H9 (cell line): ENCODE measurements at regions not wholly inside any gene's neighbourhood (a gene's known extent, or its start where the extent isn't known, plus 50 kb on each side); places are given as distances from the start of the nearest gene placed in this dataset.

Experiments used
- DNase-seq: peaks from one replicate; pipeline ENCODE4 v3.0.0-alpha.2; 2017
- H2AFZ ChIP-seq: one replicate; pipeline ENCODE4 v1.6.1; 2013; ENCODE audit warnings: mild to moderate bottlenecking, low read length, control low read depth, moderate library complexity
- H2AK5ac ChIP-seq: 2 replicates; pipeline ENCODE4 v1.6.1; 2013; ENCODE audit warnings: low read length, control low read depth, mixed read lengths; ENCODE audit not compliant: insufficient read length
- H2BK120ac ChIP-seq: one replicate; pipeline ENCODE4 v1.6.1; 2013; ENCODE audit warnings: low read depth, mild to moderate bottlenecking, low read length, control low read depth, inconsistent platforms; ENCODE audit not compliant: poor library complexity, severe bottlenecking
- H2BK12ac ChIP-seq: 2 replicates; pipeline ENCODE4 v1.6.1; 2013; ENCODE audit warnings: low read length, control low read depth, mixed read lengths, low read depth; ENCODE audit not compliant: insufficient read length
- H2BK15ac ChIP-seq: 2 replicates; pipeline ENCODE4 v1.6.1; 2013; ENCODE audit warnings: low read depth, low read length, control low read depth
- H2BK20ac ChIP-seq: one replicate; pipeline ENCODE4 v1.6.1; 2013; ENCODE audit warnings: low read depth, mild to moderate bottlenecking, low read length, control low read depth, inconsistent platforms; ENCODE audit not compliant: poor library complexity, severe bottlenecking
- H2BK5ac ChIP-seq: 2 replicates; pipeline ENCODE4 v1.6.1; 2013; ENCODE audit warnings: low read length, control low read depth, mixed read lengths; ENCODE audit not compliant: insufficient read length
- H3K14ac ChIP-seq: 2 replicates; pipeline ENCODE4 v1.6.1; 2013; ENCODE audit warnings: low read length, control low read depth; ENCODE audit not compliant: insufficient read depth
- H3K18ac ChIP-seq: 2 replicates; pipeline ENCODE4 v1.6.1; 2013; ENCODE audit warnings: low read depth, mild to moderate bottlenecking, mixed read lengths, low read length, control low read depth; ENCODE audit not compliant: insufficient read length
- H3K23ac ChIP-seq: 2 replicates; pipeline ENCODE4 v1.6.1; 2013; ENCODE audit warnings: low read length, control low read depth, mixed read lengths, low read depth; ENCODE audit not compliant: insufficient read length
- H3K23me2 ChIP-seq: 2 replicates; pipeline ENCODE4 v1.6.1; 2013; ENCODE audit warnings: low read depth, mild to moderate bottlenecking, mixed read lengths, low read length, control low read depth; ENCODE audit not compliant: insufficient read length, poor library complexity, severe bottlenecking
- H3K27ac ChIP-seq: 2 replicates; pipeline ENCODE4 v1.5.1; 2013; ENCODE audit warnings: low read length, control low read depth, mixed read lengths, low read depth; ENCODE audit not compliant: insufficient read length
- H3K27me3 ChIP-seq: 2 replicates; pipeline ENCODE4 v1.6.1; 2013; ENCODE audit warnings: low read length, control low read depth, inconsistent platforms; ENCODE audit not compliant: insufficient read depth
- H3K4ac ChIP-seq: 2 replicates; pipeline ENCODE4 v1.6.1; 2013; ENCODE audit warnings: low read depth, mild to moderate bottlenecking, control low read depth, inconsistent platforms, low read length, moderate library complexity
- H3K4me1 ChIP-seq: 2 replicates; pipeline ENCODE4 v1.6.1; 2013; ENCODE audit warnings: low read length, control low read depth, inconsistent platforms; ENCODE audit not compliant: insufficient read depth
- H3K4me2 ChIP-seq: 2 replicates; pipeline ENCODE4 v1.6.1; 2013; ENCODE audit warnings: low read length, control low read depth, mixed read lengths; ENCODE audit not compliant: insufficient read length, insufficient read depth
- H3K56ac ChIP-seq: 2 replicates; pipeline ENCODE4 v1.6.1; 2013; ENCODE audit warnings: low read depth, mild to moderate bottlenecking, mixed read lengths, low read length, control low read depth; ENCODE audit not compliant: insufficient read length
- H3K79me1 ChIP-seq: 2 replicates; pipeline ENCODE4 v1.6.1; 2013; ENCODE audit warnings: low read depth, mild to moderate bottlenecking, moderate library complexity, low read length, control low read depth, inconsistent platforms; ENCODE audit not compliant: insufficient read depth, poor library complexity, severe bottlenecking
- H3K79me2 ChIP-seq: 2 replicates; pipeline ENCODE4 v1.6.1; 2013; ENCODE audit warnings: low read length, control low read depth, inconsistent platforms; ENCODE audit not compliant: insufficient read depth
- H3K9ac ChIP-seq: 2 replicates; pipeline ENCODE4 v1.6.1; 2013; ENCODE audit warnings: low read length, control low read depth, mixed read lengths; ENCODE audit not compliant: insufficient read length; ENCODE audit errors: extremely low read depth
- H3K9me3 ChIP-seq: one replicate; pipeline ENCODE4 v1.6.1; 2013; ENCODE audit warnings: low read depth, low read length, inconsistent platforms; ENCODE audit not compliant: control insufficient read depth
- H3T11ph ChIP-seq: one replicate; pipeline ENCODE4 v1.6.1; 2013; ENCODE audit warnings: mild to moderate bottlenecking, low read length, control low read depth, inconsistent platforms
- H4K20me1 ChIP-seq: one replicate; pipeline ENCODE4 v1.6.1; 2013; ENCODE audit not compliant: control insufficient read depth, insufficient read length, insufficient read depth
- H4K5ac ChIP-seq: 2 replicates; pipeline ENCODE4 v1.6.1; 2013; ENCODE audit warnings: low read depth, mild to moderate bottlenecking, mixed read lengths, low read length, control low read depth; ENCODE audit not compliant: insufficient read length
- H4K8ac ChIP-seq: replicated peaks from 2 replicates; pipeline ENCODE4 v1.6.1; 2013; ENCODE audit warnings: low read length, control low read depth, mixed read lengths, low read depth; ENCODE audit not compliant: insufficient read length
- H4K91ac ChIP-seq: 2 replicates; pipeline ENCODE4 v1.6.1; 2013; ENCODE audit warnings: low read depth, mild to moderate bottlenecking, moderate library complexity, mixed read lengths, low read length, control low read depth; ENCODE audit not compliant: insufficient read length
- H3K27ac Mint-ChIP-seq, 3 experiments: 2 replicates in 2 of 3; 3 replicates in 1 of 3; pipeline ENCODE4 v1.8.0; 2020 to 2021; ENCODE audit warnings: mixed read lengths in 3 of 3, mild to moderate bottlenecking in 1 of 3, moderate library complexity in 1 of 3
- H3K27me3 Mint-ChIP-seq: 2 replicates; pipeline ENCODE4 v1.8.0; 2021; ENCODE audit warnings: low read depth, mild to moderate bottlenecking, moderate library complexity, mixed read lengths
- H3K36me3 Mint-ChIP-seq, 3 experiments: 2 replicates in 2 of 3; 3 replicates in 1 of 3; pipeline ENCODE4 v1.8.0; 2020 to 2021; ENCODE audit warnings: low read depth in 3 of 3, mixed read lengths in 3 of 3; ENCODE audit not compliant: insufficient read depth in 1 of 3
- H3K4me1 Mint-ChIP-seq, 2 experiments: 2 replicates each; pipeline ENCODE4 v1.8.0; 2020; ENCODE audit warnings: mixed read lengths in 2 of 2
- H3K4me3 Mint-ChIP-seq, 2 experiments: 2 replicates in 1 of 2; 3 replicates in 1 of 2; pipeline ENCODE4 v1.8.0; 2020 to 2021; ENCODE audit warnings: mild to moderate bottlenecking in 2 of 2, mixed read lengths in 2 of 2, moderate library complexity in 1 of 2
- H3K9me3 Mint-ChIP-seq, 2 experiments: 2 replicates in 1 of 2; 3 replicates in 1 of 2; pipeline ENCODE4 v1.8.0; 2020; ENCODE audit warnings: mild to moderate bottlenecking in 2 of 2, mixed read lengths in 2 of 2, moderate library complexity in 1 of 2
- CTCF ChIP-seq: fragments of 200-600 bp; sonication (generic); conservative IDR thresholded peaks from 3 replicates; pipeline ENCODE4 v1.8.0; 2021; ENCODE audit warnings: antibody characterized with exemption, mild to moderate bottlenecking
- WGBS: extraction: QIAGEN DNeasy Blood & Tissue Kit; methylation state at CpG from one replicate; pipeline ENCODE4 v1.1.7; 2013; ENCODE audit warnings: missing lambda C conversion rate, low lambda C conversion rate, mixed read lengths; ENCODE audit not compliant: insufficient read length; ENCODE audit errors: extremely low coverage; 5-methylcytosine and 5-hydroxymethylcytosine counted together

- H2BK120ac ChIP-seq: no peak overlapping the region
- H4K91ac ChIP-seq: no peak overlapping the region
- Mint-ChIP-seq H3K27ac (no peak overlapping the region), H3K27me3 (peaks cover 5% of the 10 kb centered on the region), H3K9me3 (no peaks in the 10 kb centered on the region), H3K4me1 (peaks cover 7 to 16% of the 10 kb centered on the region in 2 experiments; a peak in 3 of 4 replicates), H3K4me3 (no peak overlapping the region), H3K36me3 (no peaks in the 10 kb centered on the region)
- no peak overlapping the region for H3K9ac ChIP-seq
- no peak overlapping the region for H2BK5ac ChIP-seq
- no peaks in the 10 kb centered on the region for H4K20me1 ChIP-seq
- no CpG with 5 or more reads among the region's 10 CpGs for WGBS
- no peak overlapping the region for H4K8ac ChIP-seq
- no peaks in the 10 kb centered on the region for H3K9me3 ChIP-seq
- no peaks in the 10 kb centered on the region for H3K4me1 ChIP-seq
- H2AK5ac ChIP-seq: no peak overlapping the region
- H3K79me1 ChIP-seq: no peaks in the 10 kb centered on the region
- no peak overlapping the region for H2BK15ac ChIP-seq
- H3K14ac ChIP-seq: no peak overlapping the region; the same call in 1 of the 2 replicates
- no peak overlapping the region for H2BK12ac ChIP-seq
- H3K23me2 ChIP-seq: no peaks in the 10 kb centered on the region
- no peak overlapping the region for H2AFZ ChIP-seq
- H3K27ac ChIP-seq: no peak overlapping the region
- H3K27me3 ChIP-seq: no peaks in the 10 kb centered on the region
- no peak overlapping the region for H3K4me2 ChIP-seq
- H3K56ac ChIP-seq: no peak overlapping the region
- DNase-seq: no peak
- no peak overlapping the region for H3T11ph ChIP-seq
- no peak overlapping the region for H3K23ac ChIP-seq
- H3K18ac ChIP-seq: no peak overlapping the region
- no peak overlapping the region for H4K5ac ChIP-seq
- TF ChIP-seq CTCF: no peak
- H2BK20ac ChIP-seq: no peak overlapping the region
- H3K79me2 ChIP-seq: no peaks in the 10 kb centered on the region
- H3K4ac ChIP-seq: no peak overlapping the region
These were observed 320.2 kb downstream of the MATN1 start for GRCh38 chr1:30403061-30403645.
